ENCODE measurements at regions not wholly inside any gene's neighbourhood (a gene's known extent, or its start where the extent isn't known, plus 50 kb on each side); places are given as distances from the start of the nearest gene placed in this dataset.
"Not testable (repeated sequence)": the region's sequence is repeated elsewhere in the genome, so short reads cannot be mapped to it uniquely, and the experiment has no call there.

- not testable (repeated sequence) for H3K36me3 ChIP-seq (replicated peaks in 1 of 2; ENCODE audit: control insufficient read depth in 2 of 2, insufficient read depth in 2 of 2, low read length in 2 of 2); H3K4me2 ChIP-seq (ENCODE audit: insufficient read depth, low read length, poor library complexity, severe bottlenecking); H2AFZ ChIP-seq (ENCODE audit: low read length); H3K18ac ChIP-seq (ENCODE audit: low read length); H2BK12ac ChIP-seq (ENCODE audit: low read length); H3K4ac ChIP-seq (ENCODE audit: low read length); DNase-seq (ENCODE audit: low spot score); H2BK5ac ChIP-seq (ENCODE audit: low read length); H3K27me3 ChIP-seq (ENCODE audit: control insufficient read depth in 3 of 3, insufficient read depth in 3 of 3, low read depth in 1 of 3, low read length in 3 of 3); H3K4me3 ChIP-seq (ENCODE audit: low read length in 2 of 2); H3K9me3 ChIP-seq (replicated peaks in 1 of 2; ENCODE audit: control insufficient read depth in 2 of 2, insufficient read depth in 1 of 2, low read depth in 1 of 2, low read length in 2 of 2); H3K23ac ChIP-seq (ENCODE audit: low read depth, low read length, poor library complexity); H3K4me1 ChIP-seq (ENCODE audit: control insufficient read depth in 2 of 2, insufficient read depth in 1 of 2, low read depth in 1 of 2, low read length in 2 of 2); H3K79me1 ChIP-seq (ENCODE audit: low read depth, low read length); H2BK15ac ChIP-seq (ENCODE audit: low read length); H3K9ac ChIP-seq (ENCODE audit: low read depth, low read length, poor library complexity); H2AK5ac ChIP-seq (ENCODE audit: low read depth, low read length); H3K14ac ChIP-seq (ENCODE audit: low read length); H4K91ac ChIP-seq (ENCODE audit: low read depth, low read length, poor library complexity); H2BK120ac ChIP-seq (ENCODE audit: low read depth, low read length); H3K27ac ChIP-seq (replicated peaks; ENCODE audit: low read length); H4K8ac ChIP-seq (ENCODE audit: low read depth, low read length)
- WGBS, 2 donors (ENCODE audit: extremely low coverage in 2 of 2, insufficient read length in 2 of 2, insufficient replicate concordance in 1 of 2), result no CpG with 5 or more reads among the region's 35 CpGs
Measured at GRCh38 chr13:44682416-44682815, 106.3 kb upstream of the TSC22D1 start.

- no peak overlapping the region for H2AK5ac ChIP-seq (ENCODE audit: low read depth, low read length)
- H3K9me3 ChIP-seq (replicated peaks in 1 of 2; ENCODE audit: control insufficient read depth in 2 of 2, insufficient read depth in 1 of 2, low read depth in 1 of 2, low read length in 2 of 2), result no peaks in the 10 kb centered on the region
- no peak overlapping the region for H4K91ac ChIP-seq (ENCODE audit: low read depth, low read length, poor library complexity)
- no peak overlapping the region for H3K27ac ChIP-seq (replicated peaks; ENCODE audit: low read length)
- H4K8ac ChIP-seq (ENCODE audit: low read depth, low read length), result no peak overlapping the region
- H3K14ac ChIP-seq (ENCODE audit: low read length), result no peak overlapping the region
- H2BK15ac ChIP-seq (ENCODE audit: low read length), result no peak overlapping the region
- H3K4me3 ChIP-seq (ENCODE audit: low read length in 2 of 2), result no peak overlapping the region
- no peak overlapping the region for H3K23ac ChIP-seq (ENCODE audit: low read depth, low read length, poor library complexity)
- H2BK5ac ChIP-seq (ENCODE audit: low read length), result no peak overlapping the region
- no peaks in the 10 kb centered on the region for H3K36me3 ChIP-seq (replicated peaks in 1 of 2; ENCODE audit: control insufficient read depth in 2 of 2, insufficient read depth in 2 of 2, low read length in 2 of 2)
- H3K18ac ChIP-seq (ENCODE audit: low read length), result no peak overlapping the region
- no peak overlapping the region for H2AFZ ChIP-seq (ENCODE audit: low read length)
- no peak overlapping the region for H2BK120ac ChIP-seq (ENCODE audit: low read depth, low read length)
- DNase-seq (ENCODE audit: low spot score), result no peak
- no peak overlapping the region for H3K9ac ChIP-seq (ENCODE audit: low read depth, low read length, poor library complexity)
- H2BK12ac ChIP-seq (ENCODE audit: low read length), result no peak overlapping the region
- H3K4me1 ChIP-seq (ENCODE audit: control insufficient read depth in 2 of 2, insufficient read depth in 1 of 2, low read depth in 1 of 2, low read length in 2 of 2), result no peaks in the 10 kb centered on the region
- no peaks in the 10 kb centered on the region for H3K79me1 ChIP-seq (ENCODE audit: low read depth, low read length)
- H3K27me3 ChIP-seq (ENCODE audit: control insufficient read depth in 3 of 3, insufficient read depth in 3 of 3, low read depth in 1 of 3, low read length in 3 of 3), result no peaks in the 10 kb centered on the region
- H3K4me2 ChIP-seq (ENCODE audit: insufficient read depth, low read length, poor library complexity, severe bottlenecking), result no peak overlapping the region
- no peak overlapping the region for H3K4ac ChIP-seq (ENCODE audit: low read length)
Measured at GRCh38 chr13:44680746-44681355, 104.7 kb upstream of the TSC22D1 start.

GRCh38 chr13:44679597-44679996 is 103.5 kb upstream of the TSC22D1 start:
- Histone ChIP-seq H3K27ac (replicated peaks; ENCODE audit: low read length) (no peak overlapping the region), H3K14ac (ENCODE audit: low read length) (no peak overlapping the region), H2BK12ac (ENCODE audit: low read length) (no peak overlapping the region), H3K36me3 (replicated peaks in 1 of 2; ENCODE audit: control insufficient read depth in 2 of 2, insufficient read depth in 2 of 2, low read length in 2 of 2) (no peaks in the 10 kb centered on the region), H2BK15ac (ENCODE audit: low read length) (no peak overlapping the region), H4K91ac (ENCODE audit: low read depth, low read length, poor library complexity) (no peak overlapping the region), H3K27me3 (ENCODE audit: control insufficient read depth in 3 of 3, insufficient read depth in 3 of 3, low read depth in 1 of 3, low read length in 3 of 3) (no peaks in the 10 kb centered on the region), H2AFZ (ENCODE audit: low read length) (no peak overlapping the region), H3K9ac (ENCODE audit: low read depth, low read length, poor library complexity) (no peak overlapping the region), H3K4me1 (ENCODE audit: control insufficient read depth in 2 of 2, insufficient read depth in 1 of 2, low read depth in 1 of 2, low read length in 2 of 2) (no peaks in the 10 kb centered on the region), H4K8ac (ENCODE audit: low read depth, low read length) (no peak overlapping the region), H3K18ac (ENCODE audit: low read length) (no peak overlapping the region), H2BK5ac (ENCODE audit: low read length) (no peak overlapping the region), H3K9me3 (replicated peaks in 1 of 2; ENCODE audit: control insufficient read depth in 2 of 2, insufficient read depth in 1 of 2, low read depth in 1 of 2, low read length in 2 of 2) (no peaks in the 10 kb centered on the region), H3K4ac (ENCODE audit: low read length) (no peak overlapping the region), H3K23ac (ENCODE audit: low read depth, low read length, poor library complexity) (no peak overlapping the region), H3K4me3 (ENCODE audit: low read length in 2 of 2) (no peak overlapping the region), H2AK5ac (ENCODE audit: low read depth, low read length) (no peak overlapping the region), H3K4me2 (ENCODE audit: insufficient read depth, low read length, poor library complexity, severe bottlenecking) (no peak overlapping the region), H3K79me1 (ENCODE audit: low read depth, low read length) (no peaks in the 10 kb centered on the region), H2BK120ac (ENCODE audit: low read depth, low read length) (no peak overlapping the region)
- 100% methylated on average over 1 of the region's 4 CpGs; no CpG with 5 or more reads in 1 of the 2 donors for WGBS, 2 donors (ENCODE audit: extremely low coverage in 2 of 2, insufficient read length in 2 of 2, insufficient replicate concordance in 1 of 2)
- no peak for DNase-seq (ENCODE audit: low spot score)

GRCh38 chr13:44678197-44678596 is 102.1 kb upstream of the TSC22D1 start:
- Histone ChIP-seq H3K4me2 (ENCODE audit: insufficient read depth, low read length, poor library complexity, severe bottlenecking) (no peak overlapping the region), H3K4me1 (ENCODE audit: control insufficient read depth in 2 of 2, insufficient read depth in 1 of 2, low read depth in 1 of 2, low read length in 2 of 2) (no peaks in the 10 kb centered on the region), H3K4me3 (ENCODE audit: low read length in 2 of 2) (peak overlapping the region in 1 of 2 donors; percentile 46), H2BK15ac (ENCODE audit: low read length) (no peak overlapping the region), H3K27me3 (ENCODE audit: control insufficient read depth in 3 of 3, insufficient read depth in 3 of 3, low read depth in 1 of 3, low read length in 3 of 3) (no peaks in the 10 kb centered on the region), H2BK12ac (ENCODE audit: low read length) (no peak overlapping the region), H2AFZ (ENCODE audit: low read length) (no peak overlapping the region), H4K8ac (ENCODE audit: low read depth, low read length) (no peak overlapping the region), H2BK120ac (ENCODE audit: low read depth, low read length) (no peak overlapping the region), H3K36me3 (replicated peaks in 1 of 2; ENCODE audit: control insufficient read depth in 2 of 2, insufficient read depth in 2 of 2, low read length in 2 of 2) (no peaks in the 10 kb centered on the region), H3K14ac (ENCODE audit: low read length) (no peak overlapping the region), H3K79me1 (ENCODE audit: low read depth, low read length) (no peaks in the 10 kb centered on the region), H3K4ac (ENCODE audit: low read length) (no peak overlapping the region), H3K23ac (ENCODE audit: low read depth, low read length, poor library complexity) (no peak overlapping the region), H3K27ac (replicated peaks; ENCODE audit: low read length) (no peak overlapping the region), H2BK5ac (ENCODE audit: low read length) (no peak overlapping the region), H4K91ac (ENCODE audit: low read depth, low read length, poor library complexity) (no peak overlapping the region), H3K18ac (ENCODE audit: low read length) (no peak overlapping the region), H3K9me3 (replicated peaks in 1 of 2; ENCODE audit: control insufficient read depth in 2 of 2, insufficient read depth in 1 of 2, low read depth in 1 of 2, low read length in 2 of 2) (no peaks in the 10 kb centered on the region), H3K9ac (ENCODE audit: low read depth, low read length, poor library complexity) (no peak overlapping the region), H2AK5ac (ENCODE audit: low read depth, low read length) (no peak overlapping the region)
- DNase-seq (ENCODE audit: low spot score), result no peak
- WGBS, 2 donors (ENCODE audit: extremely low coverage in 2 of 2, insufficient read length in 2 of 2, insufficient replicate concordance in 1 of 2), result no CpG with 5 or more reads among the region's 6 CpGs
